ENCODE measurements at regions not wholly inside any gene's neighbourhood (a gene's known extent, or its start where the extent isn't known, plus 50 kb on each side); places are given as distances from the start of the nearest gene placed in this dataset.
"Not testable (repeated sequence)": the region's sequence is repeated elsewhere in the genome, so short reads cannot be mapped to it uniquely, and the experiment has no call there.

GRCh38 chr7:81294897-81295515, 376.2 kb upstream of the SEMA3C start:
- no peak for DNase-seq (ENCODE audit: low read depth, low spot score)

- DNase-seq (ENCODE audit: low read depth, low spot score): no peak
These were observed 375.0 kb upstream of the SEMA3C start for GRCh38 chr7:81293806-81294205.

DNA sequence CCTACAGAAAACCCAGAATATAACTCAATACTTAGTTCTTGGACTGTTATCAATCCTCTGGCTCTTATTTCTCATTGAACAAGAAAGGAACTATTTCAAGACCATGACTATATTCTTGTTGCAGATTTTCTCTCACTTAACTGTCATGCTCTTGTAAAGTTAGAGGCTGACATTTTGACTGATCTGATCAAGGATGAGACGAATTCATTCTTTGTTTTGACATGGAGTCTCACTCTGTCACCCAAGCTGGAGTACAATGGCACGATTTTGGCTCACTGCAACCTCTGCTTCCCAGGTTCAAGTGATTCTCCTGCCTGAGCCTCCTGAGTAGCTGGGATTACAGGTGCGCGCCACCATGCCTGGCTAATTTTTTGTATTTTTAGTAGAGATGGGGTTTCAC, 367.9 kb upstream of the SEMA3C start:
- not testable (repeated sequence) for DNase-seq (ENCODE audit: low read depth, low spot score)

DNA sequence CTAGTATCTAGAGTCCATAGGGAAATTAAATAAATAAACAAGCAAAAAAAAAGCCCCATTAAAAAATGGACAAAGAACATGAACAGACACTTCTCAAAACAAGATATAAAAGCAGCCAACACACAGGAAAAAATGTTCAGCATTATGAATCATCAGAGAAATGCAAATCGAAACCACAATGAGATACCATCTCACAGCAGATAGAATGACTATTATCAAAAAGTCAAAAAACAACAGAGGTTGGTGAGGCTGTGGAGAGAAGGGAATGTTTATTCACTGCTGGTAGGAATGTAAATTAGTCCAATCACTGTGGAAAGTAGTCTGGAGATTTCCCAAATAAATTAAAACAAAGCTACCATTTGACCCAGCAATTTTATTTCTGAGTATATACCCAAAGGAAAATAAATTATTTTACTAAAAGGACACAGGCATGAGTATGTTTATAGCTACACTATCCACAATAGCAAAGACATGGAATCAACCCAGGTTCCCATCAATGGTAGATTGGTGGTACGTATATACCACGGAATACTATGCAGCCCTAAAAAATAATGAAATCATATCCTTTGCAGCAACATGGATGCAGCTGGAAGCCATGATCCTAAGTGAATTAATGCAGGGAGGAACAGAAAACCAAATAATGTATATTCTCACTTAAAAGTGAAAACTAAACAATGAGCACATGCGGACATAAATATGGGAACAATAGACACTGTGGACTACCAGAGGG, 366.5 kb upstream of the SEMA3C start:
- no peak for DNase-seq (ENCODE audit: low read depth, low spot score)

DNA sequence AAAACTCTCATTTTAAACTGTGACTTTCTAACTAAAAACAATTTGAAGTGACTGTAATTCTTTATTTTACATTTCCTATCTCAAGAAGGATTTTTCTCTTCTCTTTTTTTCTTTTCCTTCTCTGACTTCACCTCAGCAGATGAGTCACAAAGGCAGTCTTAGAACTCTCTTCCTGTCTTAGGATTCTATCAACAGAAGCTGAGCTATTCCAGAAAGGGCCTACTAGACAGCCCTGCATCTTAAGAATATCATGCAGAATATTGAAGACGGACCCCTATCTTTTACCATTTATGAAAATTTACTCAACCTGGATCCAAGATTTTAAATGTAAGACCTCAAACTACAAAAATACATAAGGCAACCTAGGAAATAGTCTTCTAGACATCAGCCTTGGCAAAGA, 365.7 kb upstream of the SEMA3C start:
- peak; percentile 19 for DNase-seq (ENCODE audit: low read depth, low spot score)

DNA sequence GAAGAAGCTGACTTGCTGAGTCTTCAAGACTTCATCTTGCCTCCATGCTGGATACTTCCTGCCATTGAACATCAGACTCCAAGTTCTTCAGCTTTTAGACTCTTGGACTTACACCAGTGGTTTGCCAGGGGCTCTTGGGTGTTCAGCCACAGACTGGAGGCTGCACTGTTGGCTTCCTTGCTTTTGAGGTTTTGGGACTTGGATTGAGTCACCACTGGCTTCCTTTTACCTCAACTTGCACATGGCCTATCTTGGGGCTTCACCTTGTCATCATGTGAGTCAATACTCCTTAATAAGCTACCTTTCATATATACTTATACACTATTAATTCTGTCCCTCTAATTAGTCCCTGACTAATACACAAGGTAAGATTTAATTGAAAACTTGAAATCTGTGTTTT, 361.7 kb upstream of the SEMA3C start:
- no peak for DNase-seq (ENCODE audit: low read depth, low spot score)

DNA sequence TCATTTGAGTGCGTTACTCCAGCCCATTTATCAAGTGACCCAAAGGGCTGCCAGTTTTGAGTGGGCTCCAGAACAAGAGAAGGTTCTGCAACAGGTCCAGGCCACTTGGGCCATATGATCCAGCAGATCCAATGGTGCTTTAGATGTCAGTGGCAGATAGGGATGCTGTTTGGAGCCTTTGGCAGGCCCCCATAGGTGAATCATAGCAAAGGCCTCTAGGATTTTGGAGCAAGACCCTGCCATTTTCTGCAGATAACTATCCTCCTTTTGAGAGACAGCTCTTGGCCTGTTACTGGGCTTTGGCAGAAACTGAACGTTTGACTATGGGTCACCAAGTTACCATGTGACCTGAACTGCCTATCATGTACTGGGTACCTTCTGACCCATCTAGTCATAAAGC, 358.8 kb upstream of the SEMA3C start:
- no peak for DNase-seq (ENCODE audit: low read depth, low spot score)

- DNase-seq (ENCODE audit: low read depth, low spot score): no peak
These were observed 354.9 kb upstream of the SEMA3C start for GRCh38 chr7:81273601-81274397.

DNA sequence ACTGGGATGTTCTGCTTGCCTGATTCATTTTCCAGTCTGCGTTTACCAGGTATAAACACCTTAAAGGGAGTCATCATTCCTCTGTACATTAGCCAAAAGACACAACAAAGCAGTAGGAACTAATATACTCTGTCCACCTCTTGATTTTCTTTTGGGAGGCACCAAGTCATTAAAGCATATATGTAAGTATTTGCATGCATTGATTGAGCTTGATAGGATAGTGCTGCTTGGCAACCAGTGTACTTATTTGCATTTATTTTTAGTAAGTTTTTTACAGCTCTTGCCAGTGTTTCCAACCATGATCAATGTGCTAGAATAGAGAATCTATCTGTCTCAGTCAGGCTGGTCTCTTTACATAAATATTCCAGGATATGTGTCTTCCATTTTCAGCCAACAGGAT, 353.3 kb upstream of the SEMA3C start:
- no peak for DNase-seq (ENCODE audit: low read depth, low spot score)

DNA sequence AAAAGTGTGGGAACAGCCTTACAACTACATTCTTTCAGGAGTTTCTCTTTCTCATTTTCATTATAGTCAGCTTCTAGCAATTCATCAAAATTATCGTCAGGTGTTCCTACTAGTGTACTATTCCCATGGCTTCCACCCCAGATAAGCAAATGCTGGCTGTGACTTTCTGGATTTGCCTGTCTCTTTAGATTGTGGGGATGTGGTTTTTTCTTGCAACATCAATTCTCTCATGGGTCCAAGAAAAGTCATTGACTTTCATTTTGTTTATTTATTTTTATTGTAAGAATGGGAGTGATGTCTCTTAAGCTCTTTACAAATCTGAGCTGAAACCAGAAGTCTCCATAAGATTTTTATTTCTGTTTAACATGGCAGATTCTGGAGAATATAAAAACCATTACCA, 349.7 kb upstream of the SEMA3C start:
- no peak for DNase-seq (ENCODE audit: low read depth, low spot score)

DNA sequence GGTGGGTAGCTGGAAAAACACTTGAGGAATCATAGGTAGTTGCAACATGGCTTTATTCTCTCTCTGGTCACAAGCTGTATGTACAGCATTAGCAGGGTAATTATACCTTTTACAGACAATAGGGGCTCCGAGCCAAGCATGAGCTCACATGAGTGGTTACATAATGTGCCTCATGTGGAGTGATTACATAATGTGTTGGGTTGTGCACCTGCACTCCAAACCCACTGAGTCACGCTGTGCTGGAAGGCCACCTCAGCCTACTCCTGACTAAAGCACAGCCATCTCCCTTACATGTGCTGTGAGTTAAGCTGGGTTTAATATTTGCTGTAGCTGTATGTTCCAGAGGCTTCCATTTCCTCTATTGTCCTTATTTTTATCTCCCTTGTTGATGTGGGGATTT, 348.7 kb upstream of the SEMA3C start:
- no peak for DNase-seq (ENCODE audit: low read depth, low spot score)

GRCh38 chr7:81264116-81264515, 345.3 kb upstream of the SEMA3C start:
- DNase-seq (ENCODE audit: low read depth, low spot score): no peak

- no peak for DNase-seq (ENCODE audit: low read depth, low spot score)
These were observed 341.3 kb upstream of the SEMA3C start for GRCh38 chr7:81260152-81260551.

DNA sequence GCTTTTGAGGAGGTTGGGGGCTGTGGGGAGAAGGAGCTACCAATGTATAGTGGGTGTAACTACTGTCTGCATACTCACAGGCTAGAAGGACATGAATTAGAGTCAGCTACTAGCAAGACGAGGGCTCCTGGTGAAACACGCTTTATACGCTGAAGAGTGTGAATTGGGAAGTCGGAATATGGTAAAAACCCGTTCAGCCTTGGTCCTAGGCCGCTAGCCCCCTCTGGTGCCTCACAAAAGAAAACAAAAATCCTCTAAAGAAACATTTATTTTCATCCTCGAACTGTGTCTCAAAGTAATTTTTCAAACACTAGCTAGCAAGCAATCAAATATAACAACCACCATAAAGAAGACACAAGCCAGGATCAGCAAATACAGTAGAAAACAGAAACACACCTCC, 338.1 kb upstream of the SEMA3C start:
- no peak for DNase-seq (ENCODE audit: low read depth, low spot score)

DNA sequence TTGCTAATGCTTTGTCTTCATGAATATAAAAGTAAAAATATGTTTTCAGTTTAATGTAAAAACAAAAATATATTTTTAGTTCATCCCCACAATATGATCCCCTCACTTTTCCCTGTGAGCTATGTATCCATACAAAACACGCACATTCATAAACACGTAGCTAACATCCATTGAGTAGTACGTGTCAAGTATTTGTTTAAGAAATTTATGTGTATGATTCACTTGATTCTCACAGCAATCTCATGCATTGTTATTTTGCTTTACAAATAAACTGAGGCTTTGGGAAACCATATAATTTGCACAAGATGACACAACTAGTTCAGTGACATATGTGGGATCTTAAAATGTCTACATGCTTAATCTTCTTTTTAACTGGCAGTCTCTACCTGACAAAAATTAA, 329.6 kb upstream of the SEMA3C start:
- no peak for DNase-seq (ENCODE audit: low read depth, low spot score)

GRCh38 chr7:81247364-81247763, 328.5 kb upstream of the SEMA3C start:
- not testable (repeated sequence) for DNase-seq (ENCODE audit: low read depth, low spot score)

- DNase-seq (ENCODE audit: low read depth, low spot score): no peak
These were observed 326.5 kb upstream of the SEMA3C start for GRCh38 chr7:81245353-81245752.

- no peak for DNase-seq (ENCODE audit: low read depth, low spot score)
These were observed 325.4 kb upstream of the SEMA3C start for GRCh38 chr7:81244224-81244623.

DNA sequence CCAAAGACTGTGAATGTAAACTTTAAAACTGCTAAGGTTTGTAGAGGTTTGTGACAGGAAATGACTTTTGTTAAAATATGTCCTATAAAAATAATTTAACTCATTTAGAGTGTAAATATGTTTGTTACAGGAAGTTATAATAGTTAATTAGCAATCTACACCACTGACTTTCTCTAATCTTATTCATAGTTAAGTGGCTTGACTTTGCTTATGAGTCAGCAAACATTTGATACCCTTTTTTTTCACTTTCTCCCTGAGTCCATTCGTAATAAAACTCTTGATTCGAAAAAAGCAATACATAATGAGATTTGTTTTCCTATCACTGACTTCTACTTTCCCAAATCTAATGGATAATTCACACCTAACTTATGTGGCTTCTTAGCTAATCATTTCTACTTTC, 317.7 kb upstream of the SEMA3C start:
- DNase-seq (ENCODE audit: low read depth, low spot score): no peak

GRCh38 chr7:81235997-81236396, 317.1 kb upstream of the SEMA3C start:
- DNase-seq (ENCODE audit: low read depth, low spot score): no peak

GRCh38 chr7:81234896-81235295, 316.0 kb upstream of the SEMA3C start:
- no peak for DNase-seq (ENCODE audit: low read depth, low spot score)

DNA sequence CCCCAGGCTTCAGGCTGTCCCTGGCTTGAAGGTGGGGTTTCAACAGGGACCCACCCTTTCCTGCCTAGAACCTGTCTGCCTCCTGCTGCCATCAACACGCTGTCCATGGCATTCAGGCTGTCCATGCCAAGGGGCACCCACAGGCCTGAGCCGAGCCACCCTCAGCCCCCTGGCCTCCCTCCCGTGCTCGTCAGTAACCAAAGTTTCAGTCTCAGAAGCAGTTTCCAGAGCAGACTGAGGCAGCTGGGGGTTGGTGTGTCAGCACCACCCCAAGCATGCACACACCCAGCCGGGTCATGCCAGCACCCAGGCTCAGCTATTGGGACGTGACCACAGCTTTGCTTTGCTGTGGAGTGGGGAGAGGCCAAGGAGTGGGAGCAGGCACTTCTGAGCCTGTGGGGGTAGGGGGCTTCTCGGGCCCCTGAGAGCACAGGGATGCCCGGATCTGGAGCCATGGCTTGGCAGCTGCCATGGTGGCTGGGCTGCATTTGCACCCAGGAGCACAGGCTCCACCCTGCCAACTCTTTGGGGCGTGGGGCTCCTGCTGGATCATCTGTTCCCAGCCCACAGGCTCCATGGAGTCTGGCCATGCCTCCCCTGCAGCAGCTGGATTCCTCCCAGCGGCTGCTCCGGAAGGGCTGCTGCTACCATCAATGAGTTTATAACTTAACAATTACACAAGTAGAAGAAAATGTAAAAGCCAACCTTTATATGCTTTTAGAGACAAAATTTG, 314.5 kb upstream of the SEMA3C start:
- DNase-seq (ENCODE audit: low read depth, low spot score): no peak

All from pulmonary artery endothelial cell (primary cell).